ENCODE measurements at regions not wholly inside any gene's neighbourhood (a gene's known extent, or its start where the extent isn't known, plus 50 kb on each side); places are given as distances from the start of the nearest gene placed in this dataset.
"Not testable (repeated sequence)": the region's sequence is repeated elsewhere in the genome, so short reads cannot be mapped to it uniquely, and the experiment has no call there.

GRCh38 chr7:150004843-150005242 is 131.1 kb downstream of the ATP6V0E2 start:
- not testable (repeated sequence) for TF ChIP-seq LBX2 (CRISPR knock-in tag; IDR thresholded peaks at IDR 0.05; ENCODE audit: borderline replicate concordance); PBX3 (CRISPR knock-in tag; IDR thresholded peaks at IDR 0.05; ENCODE audit: borderline replicate concordance); ELF4 (CRISPR knock-in tag; IDR thresholded peaks at IDR 0.05; ENCODE audit: borderline replicate concordance); PCBP2 (optimal IDR thresholded peaks at IDR 0.05; ENCODE audit: low read depth, low read length, poor library complexity, severe bottlenecking)
